IMR-90 (cell line): ENCODE measurements at regions not wholly inside any gene's neighbourhood (a gene's known extent, or its start where the extent isn't known, plus 50 kb on each side); places are given as distances from the start of the nearest gene placed in this dataset.

ENCODE experiments used
- ATAC-seq: fragments of 200-7000 bp; cut with Tn5 transposase; 2 replicates; pipeline ENCODE4 v1.9.1; 2020; ENCODE audit warnings: low read depth, mild to moderate bottlenecking, moderate library complexity
- BruUV-seq: library from RNA; stranded (reverse); fragments of 400-500 nt; replicated peaks from 2 replicates; lab custom pipeline; 2021; lab: Mats Ljungman, UMichigan
- CTCF ChIA-PET: fragments of 300-600 bp; formaldehyde crosslinking; extraction: SDS; loops from one replicate; lab custom pipeline; 2021; ENCODE audit warnings: antibody characterized with exemption; lab: Yijun Ruan, JAX
- POLR2A ChIA-PET: fragments of 300-600 bp; sonication (Branson Sonifier 250); formaldehyde crosslinking; loops from one replicate; lab custom pipeline; 2022; ENCODE audit warnings: antibody characterized with exemption; ENCODE audit not compliant: unreplicated experiment; lab: Charles Lee
- DNase-seq: peaks from one replicate; pipeline ENCODE4 v3.0.0; 2013
- H2AFZ ChIP-seq: replicated peaks from 2 replicates; pipeline ENCODE3; 2013; ENCODE audit warnings: low read length, mild to moderate bottlenecking; ENCODE audit not compliant: poor library complexity
- H2AK5ac ChIP-seq: 2 replicates; pipeline ENCODE4 v1.6.1; 2013; ENCODE audit warnings: low read depth, low read length, inconsistent platforms
- H2AK9ac ChIP-seq: replicated peaks from 2 replicates; pipeline ENCODE3; 2013; ENCODE audit warnings: mild to moderate bottlenecking, low read depth, low read length, moderate library complexity; ENCODE audit not compliant: poor library complexity
- H2BK120ac ChIP-seq: 2 replicates; pipeline ENCODE4 v1.6.1; 2013; ENCODE audit warnings: low read depth, low read length, inconsistent platforms
- H2BK15ac ChIP-seq: 3 replicates; pipeline ENCODE4 v1.6.1; 2013; ENCODE audit warnings: low read depth, low read length, inconsistent platforms
- H2BK20ac ChIP-seq: 2 replicates; pipeline ENCODE4 v1.6.1; 2013; ENCODE audit warnings: low read depth, mild to moderate bottlenecking, inconsistent platforms, low read length, moderate library complexity
- H2BK5ac ChIP-seq: 2 replicates; pipeline ENCODE4 v1.6.1; 2013; ENCODE audit warnings: mild to moderate bottlenecking, low read depth, low read length, inconsistent platforms; ENCODE audit not compliant: poor library complexity, severe bottlenecking
- H3K14ac ChIP-seq: replicated peaks from 2 replicates; pipeline ENCODE4 v1.6.1; 2013; ENCODE audit warnings: low read depth, low read length, inconsistent platforms
- H3K18ac ChIP-seq: 2 replicates; pipeline ENCODE4 v1.6.1; 2013; ENCODE audit warnings: low read depth, low read length, control low read depth
- H3K23ac ChIP-seq: 2 replicates; pipeline ENCODE4 v1.6.1; 2013; ENCODE audit warnings: low read depth, low read length, inconsistent platforms
- H3K27ac ChIP-seq: 2 replicates; pipeline ENCODE4 v1.5.1; 2013; ENCODE audit warnings: mild to moderate bottlenecking, control low read depth, low read length; ENCODE audit not compliant: insufficient read depth
- H3K27me3 ChIP-seq: 2 replicates; pipeline ENCODE4 v1.6.1; 2013; ENCODE audit warnings: low read length; ENCODE audit not compliant: control insufficient read depth, insufficient read depth
- H3K36me3 ChIP-seq: 2 replicates; pipeline ENCODE4 v1.6.1; 2013; ENCODE audit warnings: low read length, mixed read lengths; ENCODE audit not compliant: control insufficient read depth, insufficient read depth
- H3K4ac ChIP-seq: 2 replicates; pipeline ENCODE4 v1.6.1; 2013; ENCODE audit warnings: low read depth, low read length, inconsistent platforms
- H3K4me1 ChIP-seq: 2 replicates; pipeline ENCODE4 v1.6.1; 2013; ENCODE audit warnings: low read length, mixed read lengths; ENCODE audit not compliant: control insufficient read depth, insufficient read depth
- H3K4me2 ChIP-seq: 2 replicates; pipeline ENCODE4 v1.6.1; 2013; ENCODE audit warnings: low read depth, mild to moderate bottlenecking, control low read depth, low read length, moderate library complexity
- H3K4me3 ChIP-seq: 2 replicates; pipeline ENCODE4 v1.5.1; 2013; ENCODE audit warnings: low read depth, mild to moderate bottlenecking, control low read depth, low read length, moderate library complexity; ENCODE audit not compliant: insufficient read depth
- H3K56ac ChIP-seq: 2 replicates; pipeline ENCODE4 v1.6.1; 2013; ENCODE audit warnings: low read length, inconsistent platforms; ENCODE audit not compliant: insufficient read depth; ENCODE audit errors: extremely low read depth
- H3K79me1 ChIP-seq, 2 experiments: 2 replicates each; pipeline ENCODE4 v1.6.1; 2013; ENCODE audit warnings: low read length in 2 of 2, inconsistent platforms in 1 of 2, low read depth in 1 of 2
- H3K9ac ChIP-seq: 2 replicates; pipeline ENCODE4 v1.6.1; 2013; ENCODE audit warnings: low read depth, low read length, control low read depth
- H3K9me1 ChIP-seq: 2 replicates; pipeline ENCODE4 v1.6.1; 2013; ENCODE audit warnings: low read length, inconsistent platforms; ENCODE audit not compliant: insufficient read depth
- H3K9me3 ChIP-seq: 2 replicates; pipeline ENCODE4 v1.6.1; 2013; ENCODE audit warnings: low read length; ENCODE audit not compliant: control insufficient read depth, insufficient read depth
- H4K20me1 ChIP-seq: 2 replicates; pipeline ENCODE4 v1.6.1; 2013; ENCODE audit warnings: low read length, inconsistent platforms; ENCODE audit not compliant: insufficient read depth
- H4K5ac ChIP-seq: 2 replicates; pipeline ENCODE4 v1.6.1; 2013; ENCODE audit warnings: mild to moderate bottlenecking, low read depth, low read length, control low read depth
- H4K8ac ChIP-seq, 2 experiments: 2 replicates each; pipeline ENCODE4 v1.6.1; 2013; ENCODE audit warnings: low read depth in 2 of 2, low read length in 2 of 2, control low read depth in 1 of 2, inconsistent platforms in 1 of 2
- H4K91ac ChIP-seq: 2 replicates; pipeline ENCODE4 v1.6.1; 2013; ENCODE audit warnings: low read depth, low read length, inconsistent platforms; ENCODE audit not compliant: insufficient read depth
- BHLHE40 ChIP-seq: fragments of 150-350 bp; IDR thresholded peaks from 2 replicates; pipeline ENCODE4 v1.6.1; 2016; ENCODE audit warnings: mild to moderate bottlenecking, low read depth, low read length
- CHD1 ChIP-seq: IDR thresholded peaks from 2 replicates; pipeline ENCODE4 v1.6.1; 2012; ENCODE audit warnings: low read depth, low read length, improper control_type of control experiment
- MAFK ChIP-seq: IDR thresholded peaks from 2 replicates; pipeline ENCODE4 v1.6.1; 2012; ENCODE audit warnings: low read depth, low read length, improper control_type of control experiment
- POLR2A ChIP-seq: IDR thresholded peaks from 2 replicates; pipeline ENCODE4 v1.6.1; 2012; ENCODE audit warnings: mild to moderate bottlenecking, low read depth, low read length
- RAD21 ChIP-seq: IDR thresholded peaks from 2 replicates; pipeline ENCODE4 v1.6.1; 2012; ENCODE audit warnings: low read length, improper control_type of control experiment
- SMC3 ChIP-seq: fragments of 150-350 bp; IDR thresholded peaks from 2 replicates; pipeline ENCODE4 v1.6.1; 2016; ENCODE audit warnings: low read depth, mild to moderate bottlenecking, antibody characterized with exemption, low read length, moderate library complexity
- USF2 ChIP-seq: fragments of 150-350 bp; IDR thresholded peaks from 2 replicates; pipeline ENCODE4 v1.6.1; 2017; ENCODE audit warnings: mild to moderate bottlenecking, antibody characterized with exemption, low read length, low read depth
- WGBS, 2 experiments: methylation state at CpG; one replicate each; pipeline versions ENCODE4 v1.1.5 to v1.1.7; 2013; ENCODE audit warnings: missing lambda C conversion rate in 2 of 2; ENCODE audit not compliant: insufficient read length in 1 of 2; ENCODE audit errors: extremely low coverage in 2 of 2; 5-methylcytosine and 5-hydroxymethylcytosine counted together
- dilution Hi-C: fragments of 300-500 bp; cut with HindIII; formaldehyde crosslinking; loops from one replicate; pipeline ENCODE4 v1.14.3; 2018; ENCODE audit warnings: low sequenced_read_pairs; ENCODE audit not compliant: unreplicated experiment
- in situ Hi-C: fragments of 300-500 bp; cut with MboI; formaldehyde crosslinking; loops from 3 replicates; pipeline ENCODE4 v1.14.3; 2019; ENCODE audit warnings: low sequenced_read_pairs, inconsistent platforms, mixed read lengths
- intact Hi-C: fragments of 100-400 bp; cut with micrococcal nuclease; formaldehyde crosslinking; loops from 2 replicates; pipeline ENCODE4 v1.10.0; 2022
- TF ChIP-seq, protein P1 (sequence below): fragments of 150-350 bp; IDR thresholded peaks from 2 replicates; pipeline ENCODE4 v1.6.1; 2016; ENCODE audit warnings: low read depth, mild to moderate bottlenecking, low read length, moderate library complexity, borderline replicate concordance

DNA sequence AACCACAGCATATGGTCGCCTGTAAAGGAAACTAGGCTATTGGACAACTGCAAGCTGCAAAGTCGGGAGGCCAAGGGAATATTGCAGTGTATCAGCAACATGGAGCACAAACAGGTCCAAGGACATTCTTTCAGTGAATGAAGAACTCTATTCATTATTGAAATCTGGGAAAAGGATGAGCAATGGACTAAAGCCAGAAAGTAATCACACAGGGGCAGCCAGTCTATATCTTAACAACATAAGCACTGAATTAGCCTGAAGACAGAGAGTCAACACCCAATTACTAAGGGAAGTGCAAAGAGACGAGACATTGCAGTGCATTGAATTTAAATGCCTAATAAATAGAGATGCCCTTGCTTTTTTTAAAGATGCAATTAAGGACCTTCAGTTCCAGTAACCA lies 615.5 kb upstream of the SETBP1 start:
- no CpG with 5 or more reads among the region's 3 CpGs for WGBS, 2 experiments
- no peak overlapping the region for H3K56ac ChIP-seq
- no peak overlapping the region for H2BK20ac ChIP-seq
- no peak overlapping the region for H2AK9ac ChIP-seq
- H4K20me1 ChIP-seq: no peaks in the 10 kb centered on the region
- H3K4me3 ChIP-seq: no peak overlapping the region
- H2BK5ac ChIP-seq: no peak overlapping the region
- H3K27ac ChIP-seq: no peak overlapping the region
- H3K4me1 ChIP-seq: no peaks in the 10 kb centered on the region
- H4K91ac ChIP-seq: no peak overlapping the region
- CTCF ChIA-PET: no interaction called here
- dilution Hi-C loops: no loop called here
- no peak overlapping the region for H2AFZ ChIP-seq
- H3K4me2 ChIP-seq: no peak overlapping the region
- no peak overlapping the region for H3K9ac ChIP-seq
- no peak overlapping the region for H3K18ac ChIP-seq
- H3K79me1 ChIP-seq: no peaks in the 10 kb centered on the region
- in situ Hi-C loops: no loop called here
- POLR2A ChIA-PET: no interaction called here
- no peaks in the 10 kb centered on the region for H3K36me3 ChIP-seq
- no peaks in the 10 kb centered on the region for H3K27me3 ChIP-seq
- ATAC-seq (no peak), DNase-seq (no peak)
- no peak overlapping the region for H3K4ac ChIP-seq
- no peaks in the 10 kb centered on the region for H3K9me3 ChIP-seq
- no peak overlapping the region for H2BK15ac ChIP-seq
- intact Hi-C loops: loop anchor here (1.0 to 5.0 kb wide), 2 partner anchors 25 to 103 kb away; no protein-coding TSS in a partner anchor
- no peak overlapping the region for H4K5ac ChIP-seq
- TF ChIP-seq RAD21 (no peak), POLR2A (no peak), SMC3 (no peak), MAFK (no peak), USF2 (no peak), CHD1 (no peak), BHLHE40 (no peak)
- TF ChIP-seq, protein P1, sequence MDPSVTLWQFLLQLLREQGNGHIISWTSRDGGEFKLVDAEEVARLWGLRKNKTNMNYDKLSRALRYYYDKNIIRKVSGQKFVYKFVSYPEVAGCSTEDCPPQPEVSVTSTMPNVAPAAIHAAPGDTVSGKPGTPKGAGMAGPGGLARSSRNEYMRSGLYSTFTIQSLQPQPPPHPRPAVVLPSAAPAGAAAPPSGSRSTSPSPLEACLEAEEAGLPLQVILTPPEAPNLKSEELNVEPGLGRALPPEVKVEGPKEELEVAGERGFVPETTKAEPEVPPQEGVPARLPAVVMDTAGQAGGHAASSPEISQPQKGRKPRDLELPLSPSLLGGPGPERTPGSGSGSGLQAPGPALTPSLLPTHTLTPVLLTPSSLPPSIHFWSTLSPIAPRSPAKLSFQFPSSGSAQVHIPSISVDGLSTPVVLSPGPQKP: no peak
- H2BK120ac ChIP-seq: no peak overlapping the region
- BruUV-seq: no TSS peak
- no peak overlapping the region for H4K8ac ChIP-seq
- no peak overlapping the region for H2AK5ac ChIP-seq
- H3K23ac ChIP-seq: no peak overlapping the region
- no peak overlapping the region for H3K14ac ChIP-seq
- H3K9me1 ChIP-seq: no peaks in the 10 kb centered on the region
